ENCODE measurements at regions not wholly inside any gene's neighbourhood (a gene's known extent, or its start where the extent isn't known, plus 50 kb on each side); places are given as distances from the start of the nearest gene placed in this dataset.

DNA sequence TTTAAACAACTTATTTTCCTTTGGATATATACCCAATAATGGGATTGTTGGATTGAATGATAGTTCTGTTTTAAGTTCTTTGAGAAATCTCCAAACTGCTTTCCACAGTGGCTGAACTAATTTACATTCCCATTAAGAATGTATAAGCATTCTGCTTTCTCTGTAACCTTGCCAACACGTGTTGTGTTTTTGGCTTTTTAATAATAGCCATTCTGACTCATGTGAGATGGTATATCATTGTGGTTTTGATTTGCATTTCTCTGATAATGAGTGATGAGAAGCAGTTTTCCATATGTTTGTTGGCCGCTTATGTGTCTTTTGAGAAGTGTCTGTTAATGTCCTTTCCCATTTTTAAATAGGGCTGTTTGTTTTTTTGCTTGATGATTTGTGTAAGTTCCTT lies 155.6 kb upstream of the PITX2 start:
- TF ChIP-seq POLR2AphosphoS5 (IDR thresholded peaks at IDR 0.05; ENCODE audit: low read depth, low read length): no peak
- no peak for TF ChIP-seq ZNF274 (IDR thresholded peaks at IDR 0.05; ENCODE audit: borderline replicate concordance, extremely low read depth, low read length)
- no peak for TF ChIP-seq SIN3A (conservative IDR thresholded peaks at IDR 0.05 in 1 of 2, IDR thresholded peaks at IDR 0.05 in 1 of 2; ENCODE audit: low read depth in 1 of 2, low read length in 2 of 2)
- no peak for TF ChIP-seq EZH2 (IDR thresholded peaks at IDR 0.05; ENCODE audit: low read depth, low read length, severe bottlenecking)
- no peak for TF ChIP-seq CHD2 (IDR thresholded peaks at IDR 0.05; ENCODE audit: low read length)
- TF ChIP-seq POLR2A (IDR thresholded peaks at IDR 0.05; ENCODE audit: control extremely low read depth in 1 of 2, low read depth in 2 of 2, low read length in 2 of 2): no peak
- TF ChIP-seq, protein P1, sequence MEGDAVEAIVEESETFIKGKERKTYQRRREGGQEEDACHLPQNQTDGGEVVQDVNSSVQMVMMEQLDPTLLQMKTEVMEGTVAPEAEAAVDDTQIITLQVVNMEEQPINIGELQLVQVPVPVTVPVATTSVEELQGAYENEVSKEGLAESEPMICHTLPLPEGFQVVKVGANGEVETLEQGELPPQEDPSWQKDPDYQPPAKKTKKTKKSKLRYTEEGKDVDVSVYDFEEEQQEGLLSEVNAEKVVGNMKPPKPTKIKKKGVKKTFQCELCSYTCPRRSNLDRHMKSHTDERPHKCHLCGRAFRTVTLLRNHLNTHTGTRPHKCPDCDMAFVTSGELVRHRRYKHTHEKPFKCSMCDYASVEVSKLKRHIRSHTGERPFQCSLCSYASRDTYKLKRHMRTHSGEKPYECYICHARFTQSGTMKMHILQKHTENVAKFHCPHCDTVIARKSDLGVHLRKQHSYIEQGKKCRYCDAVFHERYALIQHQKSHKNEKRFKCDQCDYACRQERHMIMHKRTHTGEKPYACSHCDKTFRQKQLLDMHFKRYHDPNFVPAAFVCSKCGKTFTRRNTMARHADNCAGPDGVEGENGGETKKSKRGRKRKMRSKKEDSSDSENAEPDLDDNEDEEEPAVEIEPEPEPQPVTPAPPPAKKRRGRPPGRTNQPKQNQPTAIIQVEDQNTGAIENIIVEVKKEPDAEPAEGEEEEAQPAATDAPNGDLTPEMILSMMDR (IDR thresholded peaks at IDR 0.05; ENCODE audit: control extremely low read depth in 1 of 3, insufficient read depth in 1 of 3, low read depth in 1 of 3, low read length in 3 of 3): no peak
- no peak for TF ChIP-seq CEBPB (IDR thresholded peaks at IDR 0.05; ENCODE audit: low read depth, low read length)
- no peak for TF ChIP-seq YY1 (IDR thresholded peaks at IDR 0.05; ENCODE audit: low read depth, low read length)
- no peak for TF ChIP-seq HDAC2 (IDR thresholded peaks at IDR 0.05; ENCODE audit: borderline replicate concordance in 1 of 2, low read depth in 2 of 2, low read length in 2 of 2)
- TF ChIP-seq SP1 (IDR thresholded peaks at IDR 0.05; ENCODE audit: low read depth, low read length): no peak
- TF ChIP-seq GABPA (IDR thresholded peaks at IDR 0.05; ENCODE audit: borderline replicate concordance, insufficient read depth, low read length): no peak
